Liver (tissue), 3 donors: ENCODE measurements at regions not wholly inside any gene's neighbourhood (a gene's known extent, or its start where the extent isn't known, plus 50 kb on each side); places are given as distances from the start of the nearest gene placed in this dataset.

Experiments
- CTCF ChIP-seq: fragments of 150-350 bp; IDR thresholded peaks from 2 replicates; pipeline ENCODE4 v1.5.1; 2017; ENCODE audit warnings: improper control_type of control experiment, low read depth, low read length; ENCODE audit not compliant: missing input control
- MAX ChIP-seq: IDR thresholded peaks from 2 replicates; pipeline ENCODE4 v1.6.1; 2016; ENCODE audit warnings: antibody characterized with exemption
- SP1 ChIP-seq: IDR thresholded peaks from 2 replicates; pipeline ENCODE4 v1.6.1; 2018; ENCODE audit warnings: antibody characterized with exemption, mild to moderate bottlenecking
- TAF1 ChIP-seq: conservative IDR thresholded peaks from 2 replicates; pipeline ENCODE4 v1.6.1; 2016; ENCODE audit warnings: antibody characterized with exemption, mild to moderate bottlenecking
- YY1 ChIP-seq: IDR thresholded peaks from 2 replicates; pipeline ENCODE4 v1.6.1; 2016; ENCODE audit warnings: antibody characterized with exemption, mild to moderate bottlenecking
- TF ChIP-seq, protein P1 (sequence below): IDR thresholded peaks from 2 replicates; pipeline ENCODE4 v1.6.1; 2016; ENCODE audit warnings: antibody characterized with exemption, mild to moderate bottlenecking
- TF ChIP-seq, protein P2 (sequence below): IDR thresholded peaks from 2 replicates; pipeline ENCODE4 v1.6.1; 2016; ENCODE audit warnings: antibody characterized with exemption
- donor health status: healthy.
- donor health status: healthy.

DNA sequence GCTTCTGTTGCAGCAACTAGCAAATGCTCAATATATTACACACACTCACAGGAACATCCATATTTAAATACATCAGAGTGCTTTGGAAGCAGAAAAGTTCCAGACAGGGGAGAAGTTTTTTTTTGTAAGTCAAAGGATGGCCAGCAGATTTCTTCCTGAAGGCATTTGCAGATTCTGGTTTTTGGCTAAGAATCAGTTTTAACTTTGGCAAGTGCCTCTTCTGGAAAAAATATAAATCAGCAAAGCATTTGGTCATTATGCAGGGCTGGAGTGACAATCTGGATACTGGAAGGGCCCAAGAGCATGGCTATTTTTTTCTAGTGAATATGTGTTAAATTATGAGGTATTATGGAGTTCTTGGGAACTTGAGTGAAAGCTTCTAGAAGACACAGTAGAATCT, 495.3 kb upstream of the ARPP21 start:
- TF ChIP-seq CTCF, result no peak
- no peak for TF ChIP-seq YY1
- TF ChIP-seq MAX, result no peak
- TF ChIP-seq SP1, result no peak
- TF ChIP-seq, protein P1, sequence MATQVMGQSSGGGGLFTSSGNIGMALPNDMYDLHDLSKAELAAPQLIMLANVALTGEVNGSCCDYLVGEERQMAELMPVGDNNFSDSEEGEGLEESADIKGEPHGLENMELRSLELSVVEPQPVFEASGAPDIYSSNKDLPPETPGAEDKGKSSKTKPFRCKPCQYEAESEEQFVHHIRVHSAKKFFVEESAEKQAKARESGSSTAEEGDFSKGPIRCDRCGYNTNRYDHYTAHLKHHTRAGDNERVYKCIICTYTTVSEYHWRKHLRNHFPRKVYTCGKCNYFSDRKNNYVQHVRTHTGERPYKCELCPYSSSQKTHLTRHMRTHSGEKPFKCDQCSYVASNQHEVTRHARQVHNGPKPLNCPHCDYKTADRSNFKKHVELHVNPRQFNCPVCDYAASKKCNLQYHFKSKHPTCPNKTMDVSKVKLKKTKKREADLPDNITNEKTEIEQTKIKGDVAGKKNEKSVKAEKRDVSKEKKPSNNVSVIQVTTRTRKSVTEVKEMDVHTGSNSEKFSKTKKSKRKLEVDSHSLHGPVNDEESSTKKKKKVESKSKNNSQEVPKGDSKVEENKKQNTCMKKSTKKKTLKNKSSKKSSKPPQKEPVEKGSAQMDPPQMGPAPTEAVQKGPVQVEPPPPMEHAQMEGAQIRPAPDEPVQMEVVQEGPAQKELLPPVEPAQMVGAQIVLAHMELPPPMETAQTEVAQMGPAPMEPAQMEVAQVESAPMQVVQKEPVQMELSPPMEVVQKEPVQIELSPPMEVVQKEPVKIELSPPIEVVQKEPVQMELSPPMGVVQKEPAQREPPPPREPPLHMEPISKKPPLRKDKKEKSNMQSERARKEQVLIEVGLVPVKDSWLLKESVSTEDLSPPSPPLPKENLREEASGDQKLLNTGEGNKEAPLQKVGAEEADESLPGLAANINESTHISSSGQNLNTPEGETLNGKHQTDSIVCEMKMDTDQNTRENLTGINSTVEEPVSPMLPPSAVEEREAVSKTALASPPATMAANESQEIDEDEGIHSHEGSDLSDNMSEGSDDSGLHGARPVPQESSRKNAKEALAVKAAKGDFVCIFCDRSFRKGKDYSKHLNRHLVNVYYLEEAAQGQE, result no peak
- TF ChIP-seq TAF1, result no peak
- TF ChIP-seq, protein P2, sequence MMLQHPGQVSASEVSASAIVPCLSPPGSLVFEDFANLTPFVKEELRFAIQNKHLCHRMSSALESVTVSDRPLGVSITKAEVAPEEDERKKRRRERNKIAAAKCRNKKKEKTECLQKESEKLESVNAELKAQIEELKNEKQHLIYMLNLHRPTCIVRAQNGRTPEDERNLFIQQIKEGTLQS, result no peak
